SK-N-SH (cell line): ENCODE measurements at regions not wholly inside any gene's neighbourhood (a gene's known extent, or its start where the extent isn't known, plus 50 kb on each side); places are given as distances from the start of the nearest gene placed in this dataset.

Source experiments
- CTCF ChIA-PET: fragments of 300-600, 350-600 bp; formaldehyde crosslinking; extraction: SDS; loops from one replicate; lab custom pipeline; 2021; lab: Yijun Ruan, JAX
- POLR2A ChIA-PET: fragments of 350-600 bp; sonication (Branson Sonifier 250); formaldehyde crosslinking; extraction: SDS; loops from one replicate; lab custom pipeline; 2020; ENCODE audit warnings: antibody characterized with exemption, inconsistent platforms; lab: Yijun Ruan, JAX
- DNase-seq: peaks from one replicate; pipeline ENCODE4 v3.0.0; 2012
- H2AFZ ChIP-seq: fragments of 200-600 bp; sonication (generic); 2 replicates; pipeline ENCODE4 v1.8.1; 2016; ENCODE audit warnings: antibody characterized with exemption, mild to moderate bottlenecking, low read depth
- H3F3A ChIP-seq: fragments of 200-600 bp; sonication (generic); replicated peaks from 2 replicates; pipeline ENCODE3; 2016; ENCODE audit warnings: antibody characterized with exemption, mild to moderate bottlenecking; ENCODE audit not compliant: insufficient read depth
- H3K27ac ChIP-seq, 2 experiments: fragments of 200-500 bp in 1 of 2; fragments of 200-600 bp in 1 of 2; sonication (Bioruptor generic) in 1 of 2; sonication (generic), shearing (Covaris generic) in 1 of 2; 2 replicates each; pipeline versions ENCODE4 v1.5.1 to v1.6.1; 2014 to 2016; ENCODE audit warnings: low read depth in 2 of 2, inconsistent platforms in 1 of 2, low read length in 1 of 2, mild to moderate bottlenecking in 1 of 2, mixed read lengths in 1 of 2
- H3K27me3 ChIP-seq: fragments of 200-600 bp; sonication (generic), shearing (Covaris generic); 2 replicates; pipeline ENCODE4 v1.6.1; 2016; ENCODE audit warnings: mixed run types; ENCODE audit not compliant: insufficient read depth
- H3K36me3 ChIP-seq, 2 experiments: fragments of 200-500 bp in 1 of 2; fragments of 200-600 bp in 1 of 2; sonication (Bioruptor generic) in 1 of 2; sonication (generic) in 1 of 2; replicated peaks in 1 of 2; 2 replicates each; pipeline versions ENCODE3 to v1.5.1; 2014 to 2016; ENCODE audit warnings: low read length in 1 of 2, mild to moderate bottlenecking in 1 of 2; ENCODE audit not compliant: insufficient read depth in 2 of 2, control insufficient read depth in 1 of 2
- H3K4me1 ChIP-seq, 2 experiments: fragments of 200-500 bp in 1 of 2; fragments of 200-600 bp in 1 of 2; sonication (Bioruptor generic) in 1 of 2; sonication (generic), shearing (Covaris generic) in 1 of 2; 2 replicates each; pipeline versions ENCODE4 v1.5.1 to v1.6.1; 2014 to 2016; ENCODE audit warnings: low read depth in 1 of 2, low read length in 1 of 2, mixed run types in 1 of 2; ENCODE audit not compliant: insufficient read depth in 2 of 2, control insufficient read depth in 1 of 2
- H3K4me2 ChIP-seq: fragments of 200-600 bp; sonication (generic), shearing (Covaris generic); 2 replicates; pipeline ENCODE4 v1.6.1; 2017; ENCODE audit warnings: mixed run types
- H3K4me3 ChIP-seq, 2 experiments: fragments of 200-500 bp in 1 of 2; fragments of 200-600 bp in 1 of 2; sonication (Bioruptor generic) in 1 of 2; sonication (generic), shearing (Covaris generic) in 1 of 2; 2 replicates each; pipeline versions ENCODE4 v1.5.1 to v1.8.1; 2014 to 2016; ENCODE audit warnings: low read depth in 2 of 2, inconsistent platforms in 1 of 2, low read length in 1 of 2, mild to moderate bottlenecking in 1 of 2, mixed read lengths in 1 of 2, moderate library complexity in 1 of 2
- H3K79me2 ChIP-seq: fragments of 200-600 bp; sonication (generic); 2 replicates; pipeline ENCODE4 v1.8.1; 2017; ENCODE audit warnings: mild to moderate bottlenecking; ENCODE audit not compliant: insufficient read depth
- H3K9ac ChIP-seq: fragments of 200-600 bp; sonication (generic); 2 replicates; pipeline ENCODE4 v1.6.1; 2017; ENCODE audit warnings: mixed run types
- H3K9me2 ChIP-seq: fragments of 200-600 bp; sonication (generic); 2 replicates; pipeline ENCODE4 v1.6.1; 2017; ENCODE audit warnings: mixed run types
- H3K9me3 ChIP-seq: fragments of 200-600 bp; sonication (generic); 2 replicates; pipeline ENCODE4 v1.6.1; 2017; ENCODE audit warnings: mixed run types, mild to moderate bottlenecking, moderate library complexity
- H4K20me1 ChIP-seq: fragments of 200-600 bp; sonication (generic); 2 replicates; pipeline ENCODE4 v1.6.1; 2017; ENCODE audit warnings: mild to moderate bottlenecking, mixed run types; ENCODE audit not compliant: insufficient read depth
- CTCF ChIP-seq: fragments of 200-600 bp; sonication (generic); IDR thresholded peaks from 2 replicates; pipeline ENCODE4 v1.6.1; 2017; ENCODE audit warnings: antibody characterized with exemption, mild to moderate bottlenecking, moderate library complexity
- ELF1 ChIP-seq: IDR thresholded peaks from 2 replicates; pipeline ENCODE4 v1.4.0; 2012
- EZH2phosphoT487 ChIP-seq: fragments of 200-600 bp; sonication (generic); IDR thresholded peaks from 2 replicates; pipeline ENCODE4 v1.6.1; 2017; ENCODE audit warnings: low read depth, mixed run types, mild to moderate bottlenecking, antibody characterized with exemption, moderate library complexity, borderline replicate concordance
- FOSL2 ChIP-seq: IDR thresholded peaks from 2 replicates; pipeline ENCODE4 v1.4.0; 2012; ENCODE audit warnings: low read depth, mild to moderate bottlenecking, moderate library complexity, borderline replicate concordance
- FOXJ3 ChIP-seq: sonication (generic); formaldehyde crosslinking; IDR thresholded peaks from 2 replicates; pipeline ENCODE4 v1.5.1; 2020; ENCODE audit warnings: mild to moderate bottlenecking, missing genetic modification reagents
- GABPA ChIP-seq: IDR thresholded peaks from 2 replicates; pipeline ENCODE4 v1.4.0; 2012; ENCODE audit warnings: low read depth, mild to moderate bottlenecking
- JUND ChIP-seq: IDR thresholded peaks from 2 replicates; pipeline ENCODE4 v1.4.0; 2012
- NRF1 ChIP-seq: IDR thresholded peaks from 2 replicates; pipeline ENCODE4 v1.6.1; 2012; ENCODE audit warnings: low read depth, mild to moderate bottlenecking, low read length
- PBX3 ChIP-seq: IDR thresholded peaks from 2 replicates; pipeline ENCODE4; 2012
- POLR2AphosphoS5 ChIP-seq: IDR thresholded peaks from 2 replicates; pipeline ENCODE4 v1.6.1; 2012; ENCODE audit warnings: low read depth, low read length
- RAD21 ChIP-seq: IDR thresholded peaks from 2 replicates; pipeline ENCODE4 v1.6.1; 2012; ENCODE audit warnings: mild to moderate bottlenecking, low read length
- REST ChIP-seq: IDR thresholded peaks from 2 replicates; pipeline ENCODE4 v1.6.1; 2012; ENCODE audit warnings: mild to moderate bottlenecking, low read depth, low read length, moderate library complexity
- SIN3A ChIP-seq: IDR thresholded peaks from 2 replicates; pipeline ENCODE4 v1.6.1; 2012; ENCODE audit warnings: low read depth, mild to moderate bottlenecking, low read length, moderate library complexity, borderline replicate concordance
- SMC3 ChIP-seq: IDR thresholded peaks from 2 replicates; pipeline ENCODE4 v1.6.1; 2012; ENCODE audit warnings: low read depth, low read length, improper control_type of control experiment
- TAF1 ChIP-seq: IDR thresholded peaks from 2 replicates; pipeline ENCODE4 v1.6.1; 2012; ENCODE audit warnings: low read depth, mild to moderate bottlenecking, low read length, moderate library complexity, borderline replicate concordance
- USF1 ChIP-seq: IDR thresholded peaks from 2 replicates; pipeline ENCODE4 v1.4.0; 2012; ENCODE audit warnings: low read depth, borderline replicate concordance
- YY1 ChIP-seq: IDR thresholded peaks from 2 replicates; pipeline ENCODE4 v1.4.0; 2012; ENCODE audit warnings: low read depth, mild to moderate bottlenecking
- WGBS: methylation state at CpG from one replicate; pipeline ENCODE4 v1.1.6; 2017; ENCODE audit warnings: low lambda C conversion rate; 5-methylcytosine and 5-hydroxymethylcytosine counted together

GRCh38 chr11:112318184-112318591 is 57.5 kb upstream of the PLET1 start (continued):
- TF ChIP-seq REST (no peak), YY1 (peak; percentile 29; the same call in 1 of the 2 replicates), ELF1 (no peak), PBX3 (peak; percentile 51; the same call in 1 of the 2 replicates), SMC3 (no peak), NRF1 (no peak), CTCF (no peak), SIN3A (0 out of 2 replicates have a peak, but pooled peaks have one; percentile 8), POLR2AphosphoS5 (no peak; the same call in 1 of the 2 replicates)

GRCh38 chr11:112318661-112319060 is 58.0 kb upstream of the PLET1 start:
- Histone ChIP-seq H3K9ac (no peak overlapping the region), H3K27me3 (no peaks in the 10 kb centered on the region), H3K4me2 (no peak overlapping the region), H3K4me3 (no peak overlapping the region), H2AFZ (no peak overlapping the region), H3K9me3 (no peaks in the 10 kb centered on the region), H3K9me2 (no peaks in the 10 kb centered on the region), H3K27ac (peak overlapping the region; percentile 14 to 79; a peak in 3 of 4 replicates), H3K36me3 (no peaks in the 10 kb centered on the region), H3K4me1 (peaks cover 8 to 22% of the 10 kb centered on the region in 2 experiments; a peak in 3 of 4 replicates), H4K20me1 (no peaks in the 10 kb centered on the region), H3K79me2 (no peaks in the 10 kb centered on the region), H3F3A (peaks cover 34% of the 10 kb centered on the region)
- 67% methylated on average over 1 of the region's 1 CpG for WGBS
- DNase-seq = no peak
- ChIA-PET CTCF (interaction anchor here (0.7 kb wide), 1 partner anchor 403 kb away, joined by 3 read pairs; no protein-coding TSS in a partner anchor), POLR2A (no interaction called here)
- no peak for TF ChIP-seq SIN3A
- no peak for TF ChIP-seq GABPA
- TF ChIP-seq PBX3 = no peak
- no peak for TF ChIP-seq RAD21
- no peak for TF ChIP-seq FOSL2
- no peak for TF ChIP-seq FOXJ3 (CRISPR knock-in tag)
- no peak for TF ChIP-seq REST
- no peak for TF ChIP-seq YY1
- no peak for TF ChIP-seq USF1
- no peak for TF ChIP-seq NRF1
- TF ChIP-seq TAF1 = no peak
- TF ChIP-seq EZH2phosphoT487 = no peak
- no peak for TF ChIP-seq JUND
